SK-N-MC (cell line): ENCODE measurements at regions not wholly inside any gene's neighbourhood (a gene's known extent, or its start where the extent isn't known, plus 50 kb on each side); places are given as distances from the start of the nearest gene placed in this dataset.
"Not testable (repeated sequence)": the region's sequence is repeated elsewhere in the genome, so short reads cannot be mapped to it uniquely, and the experiment has no call there.

Experiments used
- DNase-seq: peaks from one replicate; pipeline ENCODE4 v3.0.0-alpha.2; 2011; ENCODE audit warnings: low read depth, low spot score
- H3K27ac ChIP-seq: fragments of 200-600 bp; sonication (generic); 2 replicates; pipeline ENCODE4 v1.5.1; 2016; ENCODE audit warnings: mixed run types
- H3K36me3 ChIP-seq: fragments of 200-600 bp; sonication (generic); 2 replicates; pipeline ENCODE4 v1.6.1; 2017; ENCODE audit warnings: antibody characterized with exemption, low read length, mixed read lengths; ENCODE audit not compliant: insufficient read depth
- H3K4me3 ChIP-seq: fragments of 200-600 bp; sonication (generic); 2 replicates; pipeline ENCODE4 v1.5.1; 2016
- H3K9ac ChIP-seq: fragments of 200-600 bp; sonication (generic); 2 replicates; pipeline ENCODE4 v1.8.0; 2017; ENCODE audit warnings: mixed run types, mixed read lengths; ENCODE audit not compliant: insufficient read length
- H3K9me3 ChIP-seq: fragments of 200-600 bp; sonication (generic); 2 replicates; pipeline ENCODE4 v1.6.1; 2017; ENCODE audit warnings: low read depth, mild to moderate bottlenecking, antibody characterized with exemption, low read length, moderate library complexity, mixed read lengths
- EZH2 ChIP-seq: fragments of 200-600 bp; sonication (generic); IDR thresholded peaks from one replicate; pipeline ENCODE4 v1.6.1; 2017; ENCODE audit warnings: antibody characterized with exemption
- FOXP2 ChIP-seq: optimal IDR thresholded peaks from 2 replicates; pipeline ENCODE3; 2011; ENCODE audit warnings: mild to moderate bottlenecking, moderate library complexity; ENCODE audit not compliant: insufficient read depth; ENCODE audit errors: extremely low read length, control extremely low read depth
- POLR2AphosphoS5 ChIP-seq: IDR thresholded peaks from 2 replicates; pipeline ENCODE4 v1.6.1; 2012; ENCODE audit warnings: mild to moderate bottlenecking, low read depth, low read length, borderline replicate concordance

GRCh38 chr11:128146926-128147605, 440.3 kb downstream of the ETS1 start:
- H3K27ac ChIP-seq = no peak overlapping the region
- H3K36me3 ChIP-seq = no peaks in the 10 kb centered on the region
- DNase-seq = no peak
- H3K4me3 ChIP-seq = no peak overlapping the region
- H3K9me3 ChIP-seq = no peaks in the 10 kb centered on the region
- no peak for TF ChIP-seq EZH2
- TF ChIP-seq POLR2AphosphoS5 = no peak
- no peak overlapping the region for H3K9ac ChIP-seq

DNA sequence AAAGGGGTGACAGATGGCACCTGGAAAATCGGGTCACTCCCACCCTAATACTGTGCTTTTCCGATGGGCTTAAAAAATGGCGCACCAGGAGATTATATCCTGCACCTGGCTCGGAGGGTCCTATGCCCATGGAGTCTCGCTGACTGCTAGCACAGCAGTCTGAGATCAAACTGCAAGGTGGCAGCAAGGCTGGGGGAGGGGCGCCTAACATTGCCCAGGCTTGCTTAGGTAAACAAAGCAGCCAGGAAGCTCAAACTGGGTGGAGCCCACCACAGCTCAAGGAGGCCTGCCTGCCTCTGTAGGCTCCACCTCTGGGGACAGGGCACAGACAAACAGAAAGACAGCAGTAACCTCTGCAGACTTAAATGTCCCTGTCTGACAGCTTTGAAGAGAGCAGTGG, 447.1 kb downstream of the ETS1 start:
- not testable (repeated sequence) for H3K4me3 ChIP-seq, H3K27ac ChIP-seq, H3K9me3 ChIP-seq, H3K9ac ChIP-seq, H3K36me3 ChIP-seq, DNase-seq

DNA sequence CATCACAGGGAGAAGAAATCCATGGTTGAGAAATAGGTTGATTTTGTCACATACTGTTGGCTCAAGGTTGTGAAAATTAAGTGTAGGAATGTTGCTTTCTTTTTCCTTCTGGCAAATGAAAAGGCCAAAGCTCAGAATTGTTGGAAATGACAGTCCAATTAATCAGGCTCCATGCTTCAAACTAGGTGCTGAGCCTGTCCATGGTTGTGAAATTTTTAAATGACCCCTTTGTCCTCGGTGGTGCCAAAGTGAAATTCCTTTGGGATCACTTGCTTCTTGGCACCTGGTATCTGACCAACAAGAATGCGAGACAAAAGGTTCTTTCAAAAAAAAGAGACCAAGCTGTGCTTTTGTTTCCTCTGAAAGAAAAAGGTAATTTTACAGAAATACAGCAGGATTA, 451.9 kb downstream of the ETS1 start:
- no peak for TF ChIP-seq POLR2AphosphoS5
- no peak for TF ChIP-seq EZH2
- no peak for TF ChIP-seq FOXP2
- Histone ChIP-seq H3K27ac (no peak overlapping the region), H3K9ac (no peak overlapping the region)

GRCh38 chr11:128133501-128133900, 453.9 kb downstream of the ETS1 start:
- no peak for TF ChIP-seq FOXP2
- TF ChIP-seq POLR2AphosphoS5 = no peak
- no peak for TF ChIP-seq EZH2
- no peaks in the 10 kb centered on the region for H3K9me3 ChIP-seq
- no peak overlapping the region for H3K4me3 ChIP-seq
- H3K27ac ChIP-seq = no peak overlapping the region
- no peak for DNase-seq
- no peak overlapping the region for H3K9ac ChIP-seq
- H3K36me3 ChIP-seq = no peaks in the 10 kb centered on the region

More for the DNA sequence above, 451.9 kb downstream of the ETS1 start:
- DNase-seq = no peak
- no peaks in the 10 kb centered on the region for H3K36me3 ChIP-seq
- H3K9me3 ChIP-seq = no peaks in the 10 kb centered on the region
- H3K4me3 ChIP-seq = no peak overlapping the region

DNA sequence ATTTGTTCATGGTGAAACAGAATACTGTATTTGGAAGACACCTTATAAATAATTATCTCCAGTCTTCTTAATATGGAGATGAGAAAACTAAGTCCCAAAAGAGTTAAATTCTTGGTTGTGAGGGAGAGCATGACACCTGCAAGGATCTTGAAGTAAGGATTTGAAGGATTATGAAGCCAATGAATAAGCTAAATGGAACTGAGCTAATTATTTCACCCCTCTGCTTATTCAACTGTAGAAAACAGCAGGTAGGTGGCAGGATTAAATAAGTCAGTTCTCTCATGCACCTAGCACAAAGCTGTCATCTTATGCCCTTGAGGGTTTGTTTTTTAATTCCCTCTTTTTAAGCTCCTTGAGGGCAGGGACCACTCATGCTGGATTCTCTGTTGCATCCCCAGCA, 457.3 kb downstream of the ETS1 start:
- no peak for DNase-seq
- no peak overlapping the region for H3K27ac ChIP-seq
- H3K9me3 ChIP-seq = no peaks in the 10 kb centered on the region
- H3K4me3 ChIP-seq = no peak overlapping the region
- H3K9ac ChIP-seq = no peak overlapping the region
- H3K36me3 ChIP-seq = no peaks in the 10 kb centered on the region
- TF ChIP-seq EZH2 = no peak
- TF ChIP-seq FOXP2 = no peak
- TF ChIP-seq POLR2AphosphoS5 = no peak

GRCh38 chr11:128125723-128126122, 461.6 kb downstream of the ETS1 start:
- no peak overlapping the region for H3K27ac ChIP-seq
- no peak overlapping the region for H3K4me3 ChIP-seq
- H3K9ac ChIP-seq = no peak overlapping the region
- H3K36me3 ChIP-seq = no peaks in the 10 kb centered on the region
- TF ChIP-seq EZH2 = no peak
- no peak for TF ChIP-seq FOXP2
- no peak for TF ChIP-seq POLR2AphosphoS5
- H3K9me3 ChIP-seq = no peaks in the 10 kb centered on the region
- no peak for DNase-seq

DNA sequence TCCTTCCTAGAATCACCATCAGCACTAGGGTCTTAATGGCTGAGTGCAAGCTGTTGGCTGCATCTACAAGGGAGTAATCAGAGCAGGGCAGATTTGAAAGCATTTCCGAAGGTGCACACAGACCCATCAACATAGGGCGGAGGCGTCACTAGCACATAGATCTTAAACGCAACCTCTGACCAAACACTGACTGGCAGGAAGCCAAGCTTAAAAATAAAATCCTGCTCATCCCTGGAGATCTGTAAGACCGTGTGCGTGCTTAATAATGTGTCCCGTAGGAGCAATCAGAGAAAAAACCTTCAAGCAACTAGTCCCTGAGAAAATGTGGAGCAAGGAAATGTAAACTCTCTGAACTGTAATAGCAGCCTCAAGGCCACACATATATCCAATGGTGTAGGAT, 470.5 kb downstream of the ETS1 start:
- no peak for DNase-seq
- H3K27ac ChIP-seq = no peak overlapping the region
- TF ChIP-seq POLR2AphosphoS5 = no peak
- TF ChIP-seq FOXP2 = no peak
- H3K36me3 ChIP-seq = no peaks in the 10 kb centered on the region
- no peak overlapping the region for H3K4me3 ChIP-seq
- H3K9ac ChIP-seq = no peak overlapping the region
- H3K9me3 ChIP-seq = no peaks in the 10 kb centered on the region

DNA sequence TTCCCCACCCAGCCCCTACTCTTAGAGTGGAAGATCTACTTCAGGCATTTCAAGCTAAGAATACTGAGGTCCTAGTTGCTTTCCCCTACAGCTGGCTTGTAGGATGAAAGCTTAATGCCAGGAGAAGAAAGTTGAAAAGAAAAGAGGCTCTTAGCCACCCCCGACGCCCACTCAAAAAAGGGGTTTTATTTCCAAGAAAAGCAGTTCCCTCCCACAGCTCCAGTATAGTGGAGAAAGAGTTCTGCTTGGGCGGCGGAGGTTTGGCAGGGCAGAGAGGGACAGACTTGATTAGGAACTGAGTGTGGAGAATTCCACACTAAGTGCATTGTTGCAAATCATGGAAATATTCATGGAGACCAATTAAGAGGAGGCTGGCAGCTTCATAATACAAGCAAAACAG, 470.9 kb downstream of the ETS1 start:
- no peak for DNase-seq
- H3K27ac ChIP-seq = no peak overlapping the region
- no peaks in the 10 kb centered on the region for H3K36me3 ChIP-seq
- no peak overlapping the region for H3K4me3 ChIP-seq
- no peaks in the 10 kb centered on the region for H3K9me3 ChIP-seq
- TF ChIP-seq POLR2AphosphoS5 (no peak), FOXP2 (no peak), EZH2 (no peak)
- H3K9ac ChIP-seq = no peak overlapping the region

DNA sequence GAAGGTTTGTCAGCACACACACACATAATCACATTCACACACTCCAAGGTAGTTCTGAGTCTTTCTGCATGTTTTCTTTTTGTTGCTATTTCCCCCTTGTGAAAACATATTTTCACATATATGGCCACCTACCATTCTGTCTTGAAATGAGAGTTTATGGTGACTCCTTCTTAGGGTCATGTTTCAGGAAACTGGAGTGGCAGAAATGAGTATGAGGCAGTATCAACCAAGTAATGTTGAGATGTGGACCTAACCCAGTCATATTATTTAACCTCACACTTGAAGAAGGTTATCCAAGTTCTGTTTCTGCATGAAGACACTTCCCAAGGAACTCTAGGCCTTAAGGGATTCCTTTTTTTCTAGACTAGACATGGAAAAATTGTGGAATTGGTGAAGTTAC, 481.4 kb downstream of the ETS1 start:
- no peak for DNase-seq
- H3K4me3 ChIP-seq = no peak overlapping the region
- H3K36me3 ChIP-seq = no peaks in the 10 kb centered on the region
- no peaks in the 10 kb centered on the region for H3K9me3 ChIP-seq
- H3K27ac ChIP-seq = no peak overlapping the region
- TF ChIP-seq POLR2AphosphoS5 = no peak
- no peak for TF ChIP-seq EZH2
- TF ChIP-seq FOXP2 = no peak
- no peak overlapping the region for H3K9ac ChIP-seq
